Sigmoid colon (tissue), 6 donors: ENCODE measurements at regions not wholly inside any gene's neighbourhood (a gene's known extent, or its start where the extent isn't known, plus 50 kb on each side); places are given as distances from the start of the nearest gene placed in this dataset.

Experiments
- DNase-seq: peaks from one replicate; pipeline ENCODE4 v3.0.0-alpha.2; 2019
- H3K27ac ChIP-seq, 4 donors: fragments of 200-600 bp; sonication (generic); one replicate each; pipeline ENCODE4 v1.5.1; 2016 to 2019; ENCODE audit warnings: mild to moderate bottlenecking in 1 of 4
- H3K27me3 ChIP-seq, 3 donors: fragments of 200-600 bp; sonication (generic); one replicate each; pipeline ENCODE4 v1.5.1; 2019; ENCODE audit warnings: mild to moderate bottlenecking in 1 of 3
- H3K36me3 ChIP-seq, 4 donors: fragments of 200-600 bp; sonication (generic); one replicate each; pipeline ENCODE4 v1.5.1; 2016 to 2019
- H3K4me1 ChIP-seq, 4 donors: fragments of 200-600 bp; sonication (generic); one replicate each; pipeline ENCODE4 v1.5.1; 2017 to 2019
- H3K4me3 ChIP-seq, 4 donors: fragments of 200-600 bp; sonication (generic); one replicate each; pipeline ENCODE4 v1.5.1; 2017 to 2019; ENCODE audit warnings: mild to moderate bottlenecking in 2 of 4, moderate library complexity in 1 of 4
- H3K9me3 ChIP-seq, 4 donors: fragments of 200-600 bp in 3 of 4; sonication (generic) in 3 of 4; one replicate each; pipeline versions ENCODE4 v1.5.1 to v1.6.1; 2013 to 2019
- EP300 ChIP-seq, 4 donors: sonication (generic); formaldehyde crosslinking; IDR thresholded peaks; one replicate each; pipeline ENCODE4 v1.6.1; 2017; ENCODE audit warnings: antibody characterized with exemption in 4 of 4
- POLR2A ChIP-seq, 2 donors: fragments of 450-650 bp; IDR thresholded peaks; one replicate each; pipeline ENCODE4 v1.6.1; 2016; ENCODE audit warnings: antibody characterized with exemption in 2 of 2, mild to moderate bottlenecking in 2 of 2, moderate library complexity in 2 of 2
- POLR2AphosphoS5 ChIP-seq, 4 donors: sonication (generic); formaldehyde crosslinking; IDR thresholded peaks; one replicate each; pipeline ENCODE4 v1.6.1; 2017; ENCODE audit warnings: antibody characterized with exemption in 4 of 4
- WGBS, 2 donors: extraction: QIAGEN DNeasy Blood & Tissue Kit; methylation state at CpG; one replicate each; pipeline ENCODE4 v1.1.7; 2013; 5-methylcytosine and 5-hydroxymethylcytosine counted together
- intact Hi-C: fragments of 100-400 bp; cut with DNase I; formaldehyde crosslinking; loops from one replicate; pipeline ENCODE4 v1.15.1; 2023
- TF ChIP-seq, protein P1 (sequence below), 4 experiments: fragments of 450-650 bp in 3 of 4; fragments of 200-600 bp in 1 of 4; IDR thresholded peaks; one replicate each; pipeline ENCODE4 v1.5.1; 2016 to 2019; ENCODE audit warnings: antibody characterized with exemption in 4 of 4, mild to moderate bottlenecking in 3 of 4, moderate library complexity in 2 of 4
- donor health status: healthy with polysubstance abuse.
- donor health status: healthy.

GRCh38 chr6:67331304-67331703, 1303.8 kb upstream of the ADGRB3 start:
- H3K9me3 ChIP-seq = no peaks in the 10 kb centered on the region
- TF ChIP-seq, protein P1, sequence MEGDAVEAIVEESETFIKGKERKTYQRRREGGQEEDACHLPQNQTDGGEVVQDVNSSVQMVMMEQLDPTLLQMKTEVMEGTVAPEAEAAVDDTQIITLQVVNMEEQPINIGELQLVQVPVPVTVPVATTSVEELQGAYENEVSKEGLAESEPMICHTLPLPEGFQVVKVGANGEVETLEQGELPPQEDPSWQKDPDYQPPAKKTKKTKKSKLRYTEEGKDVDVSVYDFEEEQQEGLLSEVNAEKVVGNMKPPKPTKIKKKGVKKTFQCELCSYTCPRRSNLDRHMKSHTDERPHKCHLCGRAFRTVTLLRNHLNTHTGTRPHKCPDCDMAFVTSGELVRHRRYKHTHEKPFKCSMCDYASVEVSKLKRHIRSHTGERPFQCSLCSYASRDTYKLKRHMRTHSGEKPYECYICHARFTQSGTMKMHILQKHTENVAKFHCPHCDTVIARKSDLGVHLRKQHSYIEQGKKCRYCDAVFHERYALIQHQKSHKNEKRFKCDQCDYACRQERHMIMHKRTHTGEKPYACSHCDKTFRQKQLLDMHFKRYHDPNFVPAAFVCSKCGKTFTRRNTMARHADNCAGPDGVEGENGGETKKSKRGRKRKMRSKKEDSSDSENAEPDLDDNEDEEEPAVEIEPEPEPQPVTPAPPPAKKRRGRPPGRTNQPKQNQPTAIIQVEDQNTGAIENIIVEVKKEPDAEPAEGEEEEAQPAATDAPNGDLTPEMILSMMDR (IDR thresholded peaks at IDR 0.05) = no peak
- TF ChIP-seq POLR2AphosphoS5 (IDR thresholded peaks at IDR 0.05) (no peak), EP300 (IDR thresholded peaks at IDR 0.05) (no peak), POLR2A (IDR thresholded peaks at IDR 0.05) (no peak)
- no peak overlapping the region for H3K27ac ChIP-seq
- H3K27me3 ChIP-seq = no peaks in the 10 kb centered on the region
- H3K4me1 ChIP-seq = no peaks in the 10 kb centered on the region
- no peak overlapping the region for H3K4me3 ChIP-seq
- no peaks in the 10 kb centered on the region for H3K36me3 ChIP-seq
- intact Hi-C loops = no loop called here
- no peak for DNase-seq

GRCh38 chr6:67328269-67328668, 1306.8 kb upstream of the ADGRB3 start:
- Histone ChIP-seq H3K9me3 (peaks cover 0 to 3% (median 0%) of the 10 kb centered on the region in 4 donors), H3K27ac (no peak overlapping the region), H3K27me3 (no peaks in the 10 kb centered on the region), H3K36me3 (no peaks in the 10 kb centered on the region), H3K4me1 (no peaks in the 10 kb centered on the region), H3K4me3 (no peak overlapping the region)
- intact Hi-C loops = no loop called here
- DNase-seq = no peak
- WGBS, 2 donors = 57 to 64% methylated on average over 2 of the region's 2 CpGs
- TF ChIP-seq POLR2AphosphoS5 (IDR thresholded peaks at IDR 0.05) = no peak
- TF ChIP-seq, protein P1 (IDR thresholded peaks at IDR 0.05) = no peak
- TF ChIP-seq EP300 (IDR thresholded peaks at IDR 0.05) = no peak
- TF ChIP-seq POLR2A (IDR thresholded peaks at IDR 0.05) = no peak

DNA sequence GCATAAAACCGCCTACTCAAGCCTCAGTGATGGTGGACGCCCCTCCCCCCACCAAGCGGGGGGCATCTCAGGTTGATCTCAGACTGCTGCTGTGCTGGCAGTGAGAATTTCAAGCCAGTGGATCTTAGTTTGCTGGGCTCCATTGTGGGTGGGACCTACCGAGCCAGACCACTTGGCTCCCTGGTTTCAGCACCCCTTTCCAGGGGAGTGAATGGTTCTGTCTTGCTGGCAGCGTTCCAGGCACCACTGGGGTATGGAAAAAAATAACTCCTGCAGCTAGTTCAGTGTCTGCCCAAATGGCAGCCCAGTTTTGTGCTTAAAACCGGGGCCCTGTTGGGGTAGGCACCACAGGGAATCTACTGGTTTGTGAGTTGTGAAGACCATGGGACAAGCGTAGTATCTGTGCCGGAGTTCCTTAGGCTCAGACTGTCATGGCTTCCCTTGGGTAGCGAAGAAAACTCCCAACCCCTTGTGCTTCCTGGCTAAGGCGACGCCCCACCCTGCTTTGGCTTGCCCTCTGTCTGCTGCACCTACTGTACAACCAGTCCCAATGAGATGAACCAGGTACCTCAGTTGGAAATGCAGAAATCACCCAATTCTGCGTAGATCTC, 1334.5 kb upstream of the ADGRB3 start:
- no peak for DNase-seq
- H3K9me3 ChIP-seq = peaks cover 0 to 4% (median 0%) of the 10 kb centered on the region in 4 donors
- WGBS, 2 donors = 84 to 88% methylated on average over 12 of the region's 12 CpGs
- no peaks in the 10 kb centered on the region for H3K36me3 ChIP-seq
- intact Hi-C loops = no loop called here
- H3K27ac ChIP-seq = no peak overlapping the region
- no peaks in the 10 kb centered on the region for H3K27me3 ChIP-seq
- no peak overlapping the region for H3K4me3 ChIP-seq
- no peaks in the 10 kb centered on the region for H3K4me1 ChIP-seq
- TF ChIP-seq POLR2A (IDR thresholded peaks at IDR 0.05) (no peak), POLR2AphosphoS5 (IDR thresholded peaks at IDR 0.05) (no peak), EP300 (IDR thresholded peaks at IDR 0.05) (no peak)
- TF ChIP-seq, protein P1 (IDR thresholded peaks at IDR 0.05) = no peak

GRCh38 chr6:67292169-67292568, 1342.9 kb upstream of the ADGRB3 start:
- H3K9me3 ChIP-seq = no peaks in the 10 kb centered on the region
- whole genome bisulfite sequencing, 2 donors = 45 to 67% methylated on average over 2 of the region's 2 CpGs
- TF ChIP-seq POLR2AphosphoS5 (IDR thresholded peaks at IDR 0.05) = no peak

GRCh38 chr6:67287566-67287965, 1347.5 kb upstream of the ADGRB3 start:
- Histone ChIP-seq H3K36me3 (no peaks in the 10 kb centered on the region), H3K4me3 (no peak overlapping the region), H3K9me3 (no peaks in the 10 kb centered on the region), H3K27me3 (no peaks in the 10 kb centered on the region), H3K4me1 (no peaks in the 10 kb centered on the region), H3K27ac (no peak overlapping the region)
- no peak for TF ChIP-seq EP300 (IDR thresholded peaks at IDR 0.05)
- no peak for TF ChIP-seq POLR2A (IDR thresholded peaks at IDR 0.05)
- TF ChIP-seq, protein P1 (IDR thresholded peaks at IDR 0.05) = no peak
- no peak for TF ChIP-seq POLR2AphosphoS5 (IDR thresholded peaks at IDR 0.05)
- intact Hi-C loops = no loop called here
- DNase-seq = no peak

More at GRCh38 chr6:67292169-67292568, 1342.9 kb upstream of the ADGRB3 start:
- Histone ChIP-seq H3K4me1 (no peaks in the 10 kb centered on the region), H3K36me3 (no peaks in the 10 kb centered on the region), H3K4me3 (no peak overlapping the region), H3K27me3 (no peaks in the 10 kb centered on the region), H3K27ac (no peak overlapping the region)
- DNase-seq = no peak
- intact Hi-C loops = no loop called here
